ENCODE measurements at regions not wholly inside any gene's neighbourhood (a gene's known extent, or its start where the extent isn't known, plus 50 kb on each side); places are given as distances from the start of the nearest gene placed in this dataset.

GRCh38 chr1:30807318-30808066 lies 49.9 kb upstream of the LAPTM5 start:
- Histone ChIP-seq H2AFZ (ENCODE audit: low read length) (no peak overlapping the region), H3F3A (ENCODE audit: insufficient read depth, low read length) (no peaks in the 10 kb centered on the region), H3K9me2 (replicated peaks; ENCODE audit: insufficient read depth, low read length) (no peaks in the 10 kb centered on the region), H3K27ac (ENCODE audit: low read length) (no peak overlapping the region), H3K36me3 (replicated peaks; ENCODE audit: insufficient read depth, low read length) (no peaks in the 10 kb centered on the region), H3K9me3 (replicated peaks; ENCODE audit: insufficient read depth, low read length) (no peaks in the 10 kb centered on the region), H4K20me1 (ENCODE audit: insufficient read depth, low read length) (no peaks in the 10 kb centered on the region), H3K9ac (ENCODE audit: low read length) (no peak overlapping the region), H3K27me3 (replicated peaks; ENCODE audit: insufficient read depth, low read length) (peaks cover 92% of the 10 kb centered on the region), H3K4me1 (ENCODE audit: low read length) (no peaks in the 10 kb centered on the region), H3K79me2 (ENCODE audit: low read length) (no peaks in the 10 kb centered on the region), H3K4me2 (ENCODE audit: low read depth, low read length) (no peak overlapping the region), H3K4me3 (ENCODE audit: low read length) (no peak overlapping the region)
- TF ChIP-seq EZH2phosphoT487 (IDR thresholded peaks at IDR 0.05; ENCODE audit: low read length), result no peak
- TF ChIP-seq CTCF (IDR thresholded peaks at IDR 0.05; ENCODE audit: low read length), result no peak
- no peak for TF ChIP-seq EZH2 (optimal IDR thresholded peaks at IDR 0.05; ENCODE audit: low read depth, low read length)
- DNase-seq, result no peak

Measured in MM.1S (cell line).